ENCODE measurements at regions not wholly inside any gene's neighbourhood (a gene's known extent, or its start where the extent isn't known, plus 50 kb on each side); places are given as distances from the start of the nearest gene placed in this dataset.

- H3K36me3 ChIP-seq (ENCODE audit: control insufficient read depth, insufficient read depth, low read length): no peaks in the 10 kb centered on the region
- CTCF ChIA-PET: interaction anchor here (0.5 to 1.7 kb wide), 10 partner anchors 12 to 433 kb away, joined by 3 to 13 read pairs (median 4); no protein-coding TSS in a partner anchor
- intact Hi-C loops (cut with micrococcal nuclease; ENCODE audit: unreplicated experiment) (loop anchor here (1.0 to 5.0 kb wide), 4 partner anchors 92 to 518 kb away; no protein-coding TSS in a partner anchor), in situ Hi-C loops (cut with HindIII; ENCODE audit: low pct_unique_long_range_greater_than_20kb, low sequenced_read_pairs) (no loop called here)
- ATAC-seq: peak; percentile 85
- POLR2A ChIA-PET: no interaction called here
- BruUV-seq (replicated peaks): no TSS peak
- H3K27me3 ChIP-seq (ENCODE audit: control insufficient read depth, insufficient read depth, low read length): no peaks in the 10 kb centered on the region
- no peaks in the 10 kb centered on the region for H3K9me3 ChIP-seq (ENCODE audit: control insufficient read depth, insufficient read depth, low read depth, low read length)
- no peak overlapping the region for H3K27ac ChIP-seq (ENCODE audit: low read length)
- no peak for DNase-seq (ENCODE audit: low read depth, low spot score)
- H3K4me1 ChIP-seq (ENCODE audit: control insufficient read depth, insufficient read depth, low read length): peaks cover 8% of the 10 kb centered on the region; the same call in 1 of the 2 replicates
- H3K4me3 ChIP-seq (ENCODE audit: low read depth in 2 of 2, low read length in 2 of 2): peak overlapping the region; percentile 31 to 58
- TF ChIP-seq CTCF (IDR thresholded peaks at IDR 0.05) (no peak), SIN3A (IDR thresholded peaks at IDR 0.05; ENCODE audit: borderline replicate concordance, insufficient read depth, low read depth, low read length) (no peak), TCF7L2 (IDR thresholded peaks at IDR 0.05; ENCODE audit: low read depth, low read length) (peak; percentile 71; the same call in 1 of the 2 replicates), REST (IDR thresholded peaks at IDR 0.05; ENCODE audit: insufficient read depth in 1 of 2, low read depth in 2 of 2, low read length in 1 of 2) (no peak)
Observed at GRCh38 chr5:174418809-174419539, 305.4 kb upstream of the MSX2 start.

- in situ Hi-C loops (cut with HindIII; ENCODE audit: low pct_unique_long_range_greater_than_20kb, low sequenced_read_pairs): no loop called here
- peak; percentile 99 for ATAC-seq
- intact Hi-C loops (cut with micrococcal nuclease; ENCODE audit: unreplicated experiment): loop anchor here (1.0 to 10.0 kb wide), 5 partner anchors 93 to 518 kb away; no protein-coding TSS in a partner anchor
- TF ChIP-seq TCF7L2 (IDR thresholded peaks at IDR 0.05; ENCODE audit: low read depth, low read length) (no peak), CTCF (IDR thresholded peaks at IDR 0.05) (peak; percentile 93)
- ChIA-PET POLR2A (no interaction called here), CTCF (interaction anchor here (0.5 to 1.7 kb wide), 11 partner anchors 11 to 433 kb away, joined by 3 to 13 read pairs (median 3); no protein-coding TSS in a partner anchor)
- BruUV-seq (replicated peaks): no TSS peak
- no peaks in the 10 kb centered on the region for H3K36me3 ChIP-seq (ENCODE audit: control insufficient read depth, insufficient read depth, low read length)
- peaks cover 8% of the 10 kb centered on the region; the same call in 1 of the 2 replicates for H3K4me1 ChIP-seq (ENCODE audit: control insufficient read depth, insufficient read depth, low read length)
- no peaks in the 10 kb centered on the region for H3K9me3 ChIP-seq (ENCODE audit: control insufficient read depth, insufficient read depth, low read depth, low read length)
- no peak overlapping the region for H3K27ac ChIP-seq (ENCODE audit: low read length)
- peak; percentile 89 for DNase-seq (ENCODE audit: low read depth, low spot score)
- H3K4me3 ChIP-seq (ENCODE audit: low read depth in 2 of 2, low read length in 2 of 2): peak overlapping the region; percentile 31 to 58
- H3K27me3 ChIP-seq (ENCODE audit: control insufficient read depth, insufficient read depth, low read length): no peaks in the 10 kb centered on the region
Observed at GRCh38 chr5:174419540-174420132, 304.7 kb upstream of the MSX2 start.

Data from Panc1 (cell line).